ENCODE measurements at regions not wholly inside any gene's neighbourhood (a gene's known extent, or its start where the extent isn't known, plus 50 kb on each side); places are given as distances from the start of the nearest gene placed in this dataset.

GRCh38 chr13:84962849-84963248 is 836.4 kb downstream of the SLITRK6 start:
- Histone ChIP-seq H3K9me3 (ENCODE audit: control insufficient read depth, insufficient read depth, low read length) (peaks cover 13% of the 10 kb centered on the region; the same call in 1 of the 2 replicates), H3K27me3 (ENCODE audit: control insufficient read depth, low read length) (no peaks in the 10 kb centered on the region), H3F3A (ENCODE audit: control insufficient read depth, insufficient read depth) (no peaks in the 10 kb centered on the region), H4K20me1 (ENCODE audit: control insufficient read depth, insufficient read depth, low read depth, low read length) (no peaks in the 10 kb centered on the region), H3K4me2 (ENCODE audit: low read length) (no peak overlapping the region), H3K27ac (ENCODE audit: low read depth, low read length) (no peak overlapping the region), H3K4me1 (ENCODE audit: control insufficient read depth, low read length) (peaks cover 6% of the 10 kb centered on the region; the same call in 1 of the 2 replicates), H3K4me3 (ENCODE audit: low read length) (no peak overlapping the region), H3K79me2 (ENCODE audit: control insufficient read depth, low read length) (no peaks in the 10 kb centered on the region), H3K36me3 (ENCODE audit: control insufficient read depth, low read length) (no peaks in the 10 kb centered on the region), H3K9me2 (replicated peaks; ENCODE audit: control insufficient read depth, low read length) (no peaks in the 10 kb centered on the region)
- TF ChIP-seq EZH2phosphoT487 (IDR thresholded peaks at IDR 0.05; ENCODE audit: borderline replicate concordance, low read length) = no peak
- TF ChIP-seq CTCF (IDR thresholded peaks at IDR 0.05; ENCODE audit: low read depth, low read length, poor library complexity, severe bottlenecking) = no peak

DNA sequence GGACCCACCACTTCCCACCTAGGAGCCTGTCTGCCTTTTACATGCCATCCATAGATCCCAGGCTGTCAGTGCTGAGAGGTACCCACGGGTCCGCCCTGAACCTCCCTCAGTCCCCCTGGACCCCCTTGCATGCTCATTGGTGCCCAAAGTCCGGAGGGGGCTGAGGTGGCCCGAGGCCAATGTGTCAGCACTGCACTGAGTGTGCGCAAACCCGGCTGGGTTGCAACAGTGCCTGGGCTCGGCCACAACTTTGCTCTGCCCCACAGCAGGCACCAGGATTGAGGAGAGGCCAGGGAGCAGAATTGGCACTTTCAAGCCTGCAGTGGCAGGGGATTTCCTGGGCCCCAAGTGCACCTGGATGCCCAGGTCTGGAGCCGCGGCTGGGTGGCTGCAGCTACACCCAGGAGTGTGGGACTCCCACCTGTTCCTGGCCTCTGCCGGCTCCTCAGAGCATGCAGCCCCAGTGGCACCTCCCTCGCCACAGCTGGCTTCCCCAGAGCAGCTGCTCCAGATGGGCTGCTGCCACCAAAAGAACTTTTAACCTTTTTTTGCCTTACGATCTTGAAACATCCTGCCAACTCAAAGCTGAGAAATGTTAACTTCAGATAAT is 837.0 kb downstream of the SLITRK6 start:
- Histone ChIP-seq H3K79me2 (ENCODE audit: control insufficient read depth, low read length) (no peaks in the 10 kb centered on the region), H3F3A (ENCODE audit: control insufficient read depth, insufficient read depth) (no peaks in the 10 kb centered on the region), H4K20me1 (ENCODE audit: control insufficient read depth, insufficient read depth, low read depth, low read length) (no peaks in the 10 kb centered on the region), H3K27ac (ENCODE audit: low read depth, low read length) (no peak overlapping the region), H3K27me3 (ENCODE audit: control insufficient read depth, low read length) (no peaks in the 10 kb centered on the region), H3K9me2 (replicated peaks; ENCODE audit: control insufficient read depth, low read length) (no peaks in the 10 kb centered on the region), H3K4me2 (ENCODE audit: low read length) (no peak overlapping the region), H3K4me1 (ENCODE audit: control insufficient read depth, low read length) (peaks cover 6% of the 10 kb centered on the region; the same call in 1 of the 2 replicates), H3K9me3 (ENCODE audit: control insufficient read depth, insufficient read depth, low read length) (peaks cover 13% of the 10 kb centered on the region; the same call in 1 of the 2 replicates), H3K36me3 (ENCODE audit: control insufficient read depth, low read length) (no peaks in the 10 kb centered on the region), H3K4me3 (ENCODE audit: low read length) (no peak overlapping the region)
- TF ChIP-seq EZH2phosphoT487 (IDR thresholded peaks at IDR 0.05; ENCODE audit: borderline replicate concordance, low read length) (no peak), CTCF (IDR thresholded peaks at IDR 0.05; ENCODE audit: low read depth, low read length, poor library complexity, severe bottlenecking) (no peak)

- Histone ChIP-seq H3K4me2 (ENCODE audit: low read length) (no peak overlapping the region), H3K4me1 (ENCODE audit: control insufficient read depth, low read length) (peaks cover 6% of the 10 kb centered on the region; the same call in 1 of the 2 replicates), H3K36me3 (ENCODE audit: control insufficient read depth, low read length) (no peaks in the 10 kb centered on the region), H3F3A (ENCODE audit: control insufficient read depth, insufficient read depth) (no peaks in the 10 kb centered on the region), H4K20me1 (ENCODE audit: control insufficient read depth, insufficient read depth, low read depth, low read length) (no peaks in the 10 kb centered on the region), H3K9me2 (replicated peaks; ENCODE audit: control insufficient read depth, low read length) (no peaks in the 10 kb centered on the region), H3K27ac (ENCODE audit: low read depth, low read length) (no peak overlapping the region), H3K9me3 (ENCODE audit: control insufficient read depth, insufficient read depth, low read length) (peaks cover 13% of the 10 kb centered on the region; the same call in 1 of the 2 replicates), H3K27me3 (ENCODE audit: control insufficient read depth, low read length) (no peaks in the 10 kb centered on the region), H3K4me3 (ENCODE audit: low read length) (no peak overlapping the region), H3K79me2 (ENCODE audit: control insufficient read depth, low read length) (no peaks in the 10 kb centered on the region)
- TF ChIP-seq EZH2phosphoT487 (IDR thresholded peaks at IDR 0.05; ENCODE audit: borderline replicate concordance, low read length) (no peak), CTCF (IDR thresholded peaks at IDR 0.05; ENCODE audit: low read depth, low read length, poor library complexity, severe bottlenecking) (no peak)
Observed at GRCh38 chr13:84961023-84961422, 838.2 kb downstream of the SLITRK6 start.

All from DOHH2 (cell line).